Natural killer cell (primary cell): ENCODE measurements at regions not wholly inside any gene's neighbourhood (a gene's known extent, or its start where the extent isn't known, plus 50 kb on each side); places are given as distances from the start of the nearest gene placed in this dataset.

Source experiments
- ATAC-seq, 3 donors: fragments of 150-1000 bp in 2 of 3; fragments of 200-7000 bp in 1 of 3; cut with Tn5 transposase; 1 replicate in 1 of 3; 2 replicates in 2 of 3; pipeline ENCODE4 v1.10.0; 2021; ENCODE audit warnings: mild to moderate bottlenecking in 2 of 3, moderate library complexity in 2 of 3
- DNase-seq, 2 donors: peaks; one replicate each; pipeline versions ENCODE4 v3.0.0 to v3.0.0-alpha.2; 2013 to 2021; ENCODE audit warnings: mixed read lengths in 1 of 2
- H3K27ac ChIP-seq: one replicate; pipeline ENCODE4 v1.5.1; 2013; ENCODE audit warnings: mild to moderate bottlenecking, low read length
- H3K27me3 ChIP-seq: one replicate; pipeline ENCODE4 v1.6.1; 2013; ENCODE audit warnings: low read length; ENCODE audit not compliant: control insufficient read depth, insufficient read depth
- H3K36me3 ChIP-seq: one replicate; pipeline ENCODE4 v1.6.1; 2013; ENCODE audit warnings: low read length; ENCODE audit not compliant: control insufficient read depth, insufficient read depth
- H3K4me1 ChIP-seq: one replicate; pipeline ENCODE4 v1.6.1; 2013; ENCODE audit warnings: low read length; ENCODE audit not compliant: control insufficient read depth, insufficient read depth
- H3K4me3 ChIP-seq: one replicate; pipeline ENCODE4 v1.5.1; 2013; ENCODE audit warnings: low read length
- H3K9me3 ChIP-seq: one replicate; pipeline ENCODE4 v1.6.1; 2013; ENCODE audit warnings: low read length; ENCODE audit not compliant: control insufficient read depth, insufficient read depth
- H3K27ac Mint-ChIP-seq, 2 donors: one replicate each; pipeline ENCODE4 v1.8.0; 2022; ENCODE audit warnings: mild to moderate bottlenecking in 2 of 2, mixed read lengths in 2 of 2, moderate library complexity in 1 of 2
- H3K27me3 Mint-ChIP-seq, 2 donors: one replicate each; pipeline ENCODE4 v1.8.0; 2022; ENCODE audit warnings: low read depth in 2 of 2, mixed read lengths in 2 of 2
- H3K36me3 Mint-ChIP-seq: one replicate; pipeline ENCODE4 v1.8.0; 2022; ENCODE audit warnings: mixed read lengths
- H3K4me1 Mint-ChIP-seq, 2 donors: one replicate each; pipeline ENCODE4 v1.8.0; 2022; ENCODE audit warnings: mixed read lengths in 2 of 2
- H3K4me3 Mint-ChIP-seq: one replicate; pipeline ENCODE4 v1.8.0; 2022; ENCODE audit warnings: mild to moderate bottlenecking, moderate library complexity, mixed read lengths
- H3K9me3 Mint-ChIP-seq, 2 donors: one replicate each; pipeline ENCODE4 v1.8.0; 2022; ENCODE audit warnings: mixed read lengths in 2 of 2
- WGBS: methylation state at CpG from one replicate; pipeline ENCODE4 v1.1.7; 2013; ENCODE audit warnings: missing lambda C conversion rate; ENCODE audit not compliant: insufficient coverage; 5-methylcytosine and 5-hydroxymethylcytosine counted together
- intact Hi-C: fragments of 100-400 bp; cut with micrococcal nuclease; formaldehyde crosslinking; loops from one replicate; pipeline ENCODE4 v1.14.2; 2022
- TF ChIP-seq, protein P1 (sequence below): fragments of 200-600 bp; IDR thresholded peaks from one replicate; pipeline ENCODE4 v1.8.0; 2022; ENCODE audit warnings: antibody characterized with exemption

DNA sequence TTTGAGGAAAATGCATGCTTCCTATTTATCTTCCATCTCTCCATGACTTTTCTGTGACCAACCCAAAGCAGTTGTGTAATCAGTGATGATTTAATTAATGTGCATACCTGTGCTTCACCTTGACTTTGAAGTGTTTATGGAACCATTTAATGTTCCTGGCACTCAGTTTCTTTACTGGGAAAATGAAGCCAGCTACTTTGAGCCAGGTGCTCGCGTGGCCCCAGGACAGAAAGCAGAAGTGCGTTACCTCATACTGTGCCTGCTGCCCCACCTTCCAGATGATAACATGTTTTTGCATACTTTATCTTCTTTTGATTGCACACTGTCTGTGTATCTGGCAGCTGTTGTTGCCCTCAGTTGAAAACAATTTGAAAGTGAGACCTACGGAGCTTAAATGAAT is 61.3 kb downstream of the PMAIP1 start:
- no peaks in the 10 kb centered on the region for H3K36me3 ChIP-seq
- Mint-ChIP-seq H3K4me1 (no peaks in the 10 kb centered on the region), H3K4me3 (no peak overlapping the region), H3K27me3 (peaks cover 14 to 34% of the 10 kb centered on the region in 2 donors), H3K9me3 (no peaks in the 10 kb centered on the region), H3K27ac (no peak overlapping the region), H3K36me3 (no peaks in the 10 kb centered on the region)
- intact Hi-C loops, result no loop called here
- no peaks in the 10 kb centered on the region for H3K9me3 ChIP-seq
- no peaks in the 10 kb centered on the region for H3K27me3 ChIP-seq
- TF ChIP-seq, protein P1, sequence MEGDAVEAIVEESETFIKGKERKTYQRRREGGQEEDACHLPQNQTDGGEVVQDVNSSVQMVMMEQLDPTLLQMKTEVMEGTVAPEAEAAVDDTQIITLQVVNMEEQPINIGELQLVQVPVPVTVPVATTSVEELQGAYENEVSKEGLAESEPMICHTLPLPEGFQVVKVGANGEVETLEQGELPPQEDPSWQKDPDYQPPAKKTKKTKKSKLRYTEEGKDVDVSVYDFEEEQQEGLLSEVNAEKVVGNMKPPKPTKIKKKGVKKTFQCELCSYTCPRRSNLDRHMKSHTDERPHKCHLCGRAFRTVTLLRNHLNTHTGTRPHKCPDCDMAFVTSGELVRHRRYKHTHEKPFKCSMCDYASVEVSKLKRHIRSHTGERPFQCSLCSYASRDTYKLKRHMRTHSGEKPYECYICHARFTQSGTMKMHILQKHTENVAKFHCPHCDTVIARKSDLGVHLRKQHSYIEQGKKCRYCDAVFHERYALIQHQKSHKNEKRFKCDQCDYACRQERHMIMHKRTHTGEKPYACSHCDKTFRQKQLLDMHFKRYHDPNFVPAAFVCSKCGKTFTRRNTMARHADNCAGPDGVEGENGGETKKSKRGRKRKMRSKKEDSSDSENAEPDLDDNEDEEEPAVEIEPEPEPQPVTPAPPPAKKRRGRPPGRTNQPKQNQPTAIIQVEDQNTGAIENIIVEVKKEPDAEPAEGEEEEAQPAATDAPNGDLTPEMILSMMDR, result no peak
- H3K4me3 ChIP-seq, result no peak overlapping the region
- ATAC-seq (peak in 1 of 3 donors; percentile 54), DNase-seq (no peak)
- H3K27ac ChIP-seq, result no peak overlapping the region
- H3K4me1 ChIP-seq, result no peaks in the 10 kb centered on the region
- WGBS, result 60% methylated on average over 4 of the region's 4 CpGs

GRCh38 chr18:59960272-59960671 is 60.5 kb downstream of the PMAIP1 start:
- no peaks in the 10 kb centered on the region for H3K9me3 ChIP-seq
- no peaks in the 10 kb centered on the region for H3K4me1 ChIP-seq
- TF ChIP-seq, protein P1, result no peak
- no peak overlapping the region for H3K27ac Mint-ChIP-seq
- no peak overlapping the region for H3K4me3 ChIP-seq
- peaks cover 11 to 26% of the 10 kb centered on the region in 2 donors for H3K27me3 Mint-ChIP-seq
- H3K36me3 ChIP-seq, result no peaks in the 10 kb centered on the region
- no peaks in the 10 kb centered on the region for H3K36me3 Mint-ChIP-seq
- no peak overlapping the region for H3K4me3 Mint-ChIP-seq
- H3K27me3 ChIP-seq, result no peaks in the 10 kb centered on the region
- no CpG with 5 or more reads among the region's 2 CpGs for WGBS
- no peak for ATAC-seq
- no peaks in the 10 kb centered on the region for H3K4me1 Mint-ChIP-seq
- no peaks in the 10 kb centered on the region for H3K9me3 Mint-ChIP-seq
- intact Hi-C loops, result no loop called here
- H3K27ac ChIP-seq, result no peak overlapping the region
- DNase-seq, result no peak

GRCh38 chr18:59959606-59960005 is 59.8 kb downstream of the PMAIP1 start:
- Mint-ChIP-seq H3K36me3 (no peaks in the 10 kb centered on the region), H3K27ac (no peak overlapping the region), H3K9me3 (no peaks in the 10 kb centered on the region), H3K4me1 (no peaks in the 10 kb centered on the region), H3K27me3 (peaks cover 6 to 20% of the 10 kb centered on the region in 2 donors), H3K4me3 (no peak overlapping the region)
- Histone ChIP-seq H3K4me1 (no peaks in the 10 kb centered on the region), H3K4me3 (no peak overlapping the region), H3K27me3 (no peaks in the 10 kb centered on the region), H3K36me3 (no peaks in the 10 kb centered on the region), H3K27ac (no peak overlapping the region), H3K9me3 (no peaks in the 10 kb centered on the region)
- DNase-seq (no peak), ATAC-seq (no peak)
- intact Hi-C loops, result no loop called here
- WGBS, result 90% methylated on average over 2 of the region's 2 CpGs
- TF ChIP-seq, protein P1, result no peak

DNA sequence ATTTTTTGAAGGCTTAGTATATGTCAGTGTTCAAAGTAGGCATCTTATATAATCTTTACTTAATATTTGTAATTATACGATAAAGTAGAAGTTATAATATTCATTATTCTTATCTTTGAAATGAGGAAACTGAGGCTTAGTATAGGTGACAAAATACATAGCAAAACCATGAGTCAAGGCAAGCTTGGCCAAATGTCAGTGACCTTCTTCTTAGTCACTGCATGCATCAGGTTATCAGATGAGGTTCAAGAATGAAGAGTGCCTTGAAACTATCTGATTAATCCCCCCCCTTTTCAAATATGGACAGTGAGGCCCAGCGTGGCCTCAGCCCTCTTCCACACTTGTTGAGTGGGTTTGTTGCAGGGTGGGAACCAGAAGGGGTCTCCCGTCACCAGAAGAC is 59.3 kb downstream of the PMAIP1 start:
- DNase-seq, result no peak
- no peak overlapping the region for H3K27ac Mint-ChIP-seq
- no peaks in the 10 kb centered on the region for H3K36me3 Mint-ChIP-seq
- no peak overlapping the region for H3K27ac ChIP-seq
- no CpG with 5 or more reads among the region's 3 CpGs for WGBS
- no peaks in the 10 kb centered on the region for H3K9me3 Mint-ChIP-seq
- H3K36me3 ChIP-seq, result no peaks in the 10 kb centered on the region
- H3K27me3 ChIP-seq, result no peaks in the 10 kb centered on the region
- no peaks in the 10 kb centered on the region for H3K4me1 ChIP-seq
- peaks cover 5 to 19% of the 10 kb centered on the region in 2 donors for H3K27me3 Mint-ChIP-seq
- H3K4me3 ChIP-seq, result no peak overlapping the region
- TF ChIP-seq, protein P1, result no peak
- intact Hi-C loops, result no loop called here
- no peaks in the 10 kb centered on the region for H3K9me3 ChIP-seq
- ATAC-seq, result no peak
- no peaks in the 10 kb centered on the region for H3K4me1 Mint-ChIP-seq
- H3K4me3 Mint-ChIP-seq, result no peak overlapping the region
